SIG-M5 treated with dmso at 0.1 percent for 504 hours (cell line): ENCODE measurements at regions not wholly inside any gene's neighbourhood (a gene's known extent, or its start where the extent isn't known, plus 50 kb on each side); places are given as distances from the start of the nearest gene placed in this dataset.

ENCODE experiments used
- DNase-seq: peaks from one replicate; lab custom pipeline; 2025; ENCODE audit not compliant: unreplicated experiment; lab: John Stamatoyannopoulos, UW

- DNase-seq = no peak
Measured at GRCh38 chr10:112006407-112006806, 177.2 kb downstream of the GPAM start.

GRCh38 chr10:112006831-112007230 is 176.7 kb downstream of the GPAM start:
- DNase-seq = no peak

DNA sequence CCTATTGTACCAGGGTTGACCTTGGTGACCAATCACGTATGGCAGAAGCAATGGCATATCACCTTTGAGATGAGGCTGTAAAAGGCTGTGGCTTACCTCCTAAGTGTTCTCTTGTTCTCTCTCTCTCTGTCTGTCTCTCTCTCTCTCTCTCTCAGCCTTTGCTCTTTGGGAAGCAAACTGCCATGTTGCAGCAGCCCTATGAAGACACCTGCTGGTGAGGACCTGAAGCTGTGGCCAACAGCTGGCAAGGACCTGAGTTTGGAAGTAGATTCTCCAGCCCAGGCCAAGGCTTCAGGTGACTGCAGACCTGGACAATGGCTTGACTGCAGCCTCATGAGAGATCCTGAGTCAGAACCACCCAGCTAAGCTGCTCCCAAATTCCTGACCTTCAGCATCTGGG is 161.4 kb downstream of the GPAM start:
- no peak for DNase-seq

DNA sequence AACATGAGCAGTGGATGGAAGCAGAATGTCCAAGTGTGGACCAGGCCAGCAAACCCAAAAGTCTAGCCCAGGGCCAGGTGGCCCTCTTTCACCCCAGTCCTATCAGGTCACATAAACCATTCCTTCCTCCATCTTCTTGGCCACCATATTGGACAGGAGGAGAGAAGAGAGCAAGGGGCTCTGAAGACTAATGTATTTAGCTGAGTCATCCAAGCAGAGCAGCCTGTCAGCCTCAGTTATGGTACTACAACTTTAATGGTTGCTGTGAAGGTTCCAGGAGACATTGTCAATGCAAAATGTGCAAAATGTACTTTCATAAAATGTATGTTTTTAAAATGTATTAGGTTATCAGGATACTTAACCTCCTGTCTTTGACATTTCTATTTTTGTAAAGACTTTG is 159.5 kb downstream of the GPAM start:
- no peak for DNase-seq

DNA sequence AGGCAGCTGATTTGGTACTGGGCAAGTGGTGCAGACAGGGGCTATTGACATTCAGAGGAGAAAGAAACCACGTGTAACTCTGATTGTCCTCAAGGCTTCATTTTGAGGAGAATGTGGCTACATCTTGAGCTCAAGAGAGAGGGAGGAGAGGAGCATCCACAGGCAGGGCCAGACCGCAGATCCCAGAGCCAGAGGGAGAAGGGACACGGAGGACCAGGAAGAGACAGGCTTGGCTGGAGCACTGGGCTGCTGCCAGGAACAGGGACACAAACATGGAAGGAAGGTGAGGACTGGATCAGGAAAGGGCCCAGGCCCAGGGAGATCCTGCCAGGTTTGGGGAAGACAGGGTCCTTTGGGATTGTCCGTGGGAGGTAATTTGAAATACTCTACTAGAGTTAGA is 158.3 kb downstream of the GPAM start:
- DNase-seq = no peak

DNA sequence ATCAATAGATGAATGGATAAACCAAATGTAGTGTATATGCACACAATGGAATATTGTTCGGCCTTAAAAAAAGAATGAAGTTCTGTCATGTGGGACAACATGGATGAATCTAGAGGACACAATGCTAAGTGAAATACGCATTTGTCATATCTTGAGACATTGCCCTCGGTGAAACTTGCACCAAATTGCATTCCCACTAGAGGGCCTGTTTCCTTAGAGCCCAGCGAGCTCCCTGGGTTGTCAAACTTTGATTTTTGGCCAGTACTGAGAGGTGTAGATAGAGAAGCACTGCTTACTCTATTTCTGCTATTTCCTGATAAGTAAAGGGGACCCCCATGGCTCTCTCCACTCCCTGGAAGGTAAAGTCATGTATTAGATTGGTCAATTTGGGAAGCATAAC is 157.1 kb downstream of the GPAM start:
- DNase-seq = no peak

- DNase-seq = no peak
Measured at GRCh38 chr10:112027731-112028280, 155.8 kb downstream of the GPAM start.

GRCh38 chr10:112030431-112030830 is 153.1 kb downstream of the GPAM start:
- no peak for DNase-seq

DNA sequence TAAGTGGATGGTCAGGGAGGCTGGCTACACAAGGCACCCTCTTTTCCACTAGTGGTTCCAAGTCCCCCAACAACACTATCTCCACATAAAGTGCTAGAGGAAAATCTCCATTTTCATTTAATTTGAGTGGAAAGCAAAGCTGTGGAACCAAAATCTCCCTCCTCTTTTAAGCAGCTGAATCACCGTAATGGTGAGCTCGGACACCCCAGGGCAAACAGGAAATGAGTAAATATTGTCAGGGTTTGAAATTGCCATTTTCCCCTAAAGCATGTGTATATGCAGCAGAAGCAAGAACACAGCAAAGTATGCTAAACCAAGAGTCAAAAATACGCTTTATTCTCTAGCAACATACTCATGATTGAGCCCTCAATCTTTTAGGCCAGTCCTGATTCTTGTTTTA is 143.7 kb downstream of the GPAM start:
- no peak for DNase-seq

DNA sequence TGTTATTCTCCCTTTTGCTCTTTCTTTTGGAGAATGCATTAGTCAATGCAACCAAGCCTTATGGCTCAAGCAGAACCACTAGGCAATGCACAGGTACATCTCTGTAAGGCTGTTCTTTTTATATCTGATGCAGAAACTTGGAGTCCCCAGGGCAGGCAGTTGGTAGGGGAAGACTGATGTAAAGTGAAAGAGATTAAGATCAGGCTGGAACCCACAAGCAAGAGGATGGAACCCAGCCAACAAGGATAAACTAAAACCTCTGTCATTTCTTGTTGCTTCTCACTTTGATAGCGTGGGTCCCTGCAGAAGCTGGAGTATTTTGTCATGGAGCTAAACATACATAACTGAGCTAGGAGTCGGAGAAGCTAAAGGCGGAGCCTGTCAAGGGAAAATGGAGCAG is 142.9 kb downstream of the GPAM start:
- no peak for DNase-seq

DNA sequence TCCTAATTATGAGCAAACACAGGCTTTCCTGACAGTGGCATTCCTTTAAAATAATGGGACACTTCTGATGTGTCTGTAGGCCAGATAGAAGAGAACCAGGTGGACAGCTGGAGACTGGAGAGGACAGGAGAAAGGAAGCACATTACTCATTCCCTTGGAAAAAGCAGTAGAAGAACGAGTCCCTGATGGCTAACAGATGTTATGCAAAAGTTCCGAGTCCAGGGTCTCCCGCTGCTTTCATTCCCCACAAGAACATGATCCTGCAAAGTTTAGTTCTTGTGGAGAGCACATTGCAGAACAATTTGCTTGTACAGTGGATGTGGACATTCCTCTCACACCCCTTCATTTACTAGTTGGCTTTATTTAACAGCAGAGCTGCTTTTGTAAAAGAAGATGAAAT is 137.6 kb downstream of the GPAM start:
- DNase-seq = no peak

- DNase-seq = no peak
Measured at GRCh38 chr10:112047674-112048073, 135.9 kb downstream of the GPAM start.

DNA sequence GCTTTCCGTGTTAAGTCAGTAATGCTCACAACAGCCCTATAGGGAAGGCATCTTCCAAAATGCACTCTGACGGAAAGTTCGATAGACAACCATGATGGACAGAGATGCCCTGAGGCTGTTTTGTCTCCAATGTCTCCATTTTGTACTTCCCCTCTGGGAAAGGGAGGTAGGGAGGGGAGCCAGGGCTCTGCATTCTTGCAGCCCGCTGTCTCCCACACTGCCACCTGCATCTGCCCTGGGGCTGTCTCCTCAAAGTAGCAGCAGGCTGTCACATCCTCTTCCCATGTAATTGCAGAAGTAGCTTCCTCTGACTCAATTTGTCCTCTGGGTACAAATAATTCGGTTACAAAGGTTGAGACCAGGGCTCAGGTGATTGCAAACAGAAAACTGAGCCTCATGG is 131.4 kb downstream of the GPAM start:
- DNase-seq = no peak

DNA sequence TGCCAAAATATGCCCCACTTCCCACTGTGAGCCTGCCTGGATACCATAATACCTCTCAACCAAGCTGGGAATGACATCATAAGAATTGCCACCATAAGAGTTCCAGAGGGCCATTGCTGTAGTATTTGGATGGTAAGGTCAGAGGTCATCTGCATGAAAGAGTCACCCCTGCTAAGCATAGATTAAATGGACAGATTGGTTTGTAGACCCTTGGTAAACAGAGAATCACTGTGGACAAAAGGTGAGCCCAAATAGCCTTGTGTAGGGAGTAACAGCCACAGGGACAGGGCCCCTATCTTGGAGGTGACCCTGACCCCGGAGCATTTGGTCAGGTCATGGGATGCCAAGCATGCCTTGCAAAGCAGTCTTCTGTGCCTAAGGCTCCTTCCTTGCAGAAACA is 129.7 kb downstream of the GPAM start:
- no peak for DNase-seq

DNA sequence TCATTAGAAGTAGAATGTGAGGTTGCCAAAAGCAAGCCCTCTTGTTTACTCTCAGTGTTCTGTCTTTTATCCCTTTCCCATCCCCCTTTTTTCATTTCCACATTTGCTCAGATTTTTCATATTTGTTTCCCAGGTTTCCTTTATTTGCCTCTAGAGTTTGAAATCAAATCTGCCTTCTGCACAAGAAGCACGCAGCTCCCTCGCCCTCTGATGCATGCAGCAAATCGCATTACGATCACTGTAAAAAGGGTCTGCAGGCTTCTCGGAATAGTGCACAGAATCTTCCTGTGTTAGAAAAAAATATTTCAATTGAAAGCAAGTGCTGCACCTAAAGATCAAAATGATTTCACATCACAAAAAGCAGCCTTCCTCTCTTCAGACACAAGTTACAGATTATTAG is 129.0 kb downstream of the GPAM start:
- DNase-seq = no peak

- no peak for DNase-seq
Measured at GRCh38 chr10:112057072-112057471, 126.5 kb downstream of the GPAM start.

DNA sequence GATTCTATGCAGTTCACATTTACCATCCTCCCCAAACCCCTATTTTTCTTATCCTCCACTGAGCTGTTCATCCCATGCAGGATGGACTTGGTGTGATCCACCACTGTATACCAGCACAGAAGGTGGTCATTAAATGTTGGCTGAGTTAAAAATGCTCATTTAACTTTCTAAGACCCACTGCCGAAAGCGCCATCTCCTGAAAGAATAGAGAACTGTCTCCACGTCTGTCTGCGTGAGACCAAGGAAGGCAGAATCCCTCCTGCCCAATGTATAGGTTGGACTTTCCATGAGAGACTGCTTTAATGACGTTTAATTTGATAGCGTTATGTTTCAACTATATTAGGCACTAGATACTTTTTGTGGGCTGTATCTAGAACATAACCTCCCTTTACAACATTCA is 124.3 kb downstream of the GPAM start:
- no peak for DNase-seq

DNA sequence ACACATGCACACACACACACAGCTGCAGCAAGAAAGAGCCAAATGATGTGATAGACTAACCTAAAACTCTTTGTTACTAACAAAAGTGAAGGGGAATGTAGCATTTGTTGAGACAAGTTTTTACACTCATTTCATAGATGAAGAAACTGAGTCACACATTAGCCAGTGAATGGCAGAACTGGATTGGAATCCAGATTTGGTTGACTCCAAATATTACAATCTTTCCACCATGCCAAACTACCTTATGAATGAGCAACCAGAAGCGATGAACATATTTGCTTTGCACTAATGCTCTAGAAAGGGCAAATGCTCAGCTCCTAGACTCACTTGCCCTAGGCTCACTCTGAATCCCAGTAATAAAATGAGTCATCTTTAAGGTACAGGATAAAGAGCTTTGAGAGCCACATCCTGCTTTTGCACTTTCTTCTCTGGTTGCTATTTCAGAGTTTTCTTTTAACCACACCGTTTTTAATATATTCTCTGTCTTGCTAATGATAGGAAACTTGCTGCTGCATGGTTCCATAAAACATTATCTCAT is 111.9 kb downstream of the GPAM start:
- DNase-seq = no peak

DNA sequence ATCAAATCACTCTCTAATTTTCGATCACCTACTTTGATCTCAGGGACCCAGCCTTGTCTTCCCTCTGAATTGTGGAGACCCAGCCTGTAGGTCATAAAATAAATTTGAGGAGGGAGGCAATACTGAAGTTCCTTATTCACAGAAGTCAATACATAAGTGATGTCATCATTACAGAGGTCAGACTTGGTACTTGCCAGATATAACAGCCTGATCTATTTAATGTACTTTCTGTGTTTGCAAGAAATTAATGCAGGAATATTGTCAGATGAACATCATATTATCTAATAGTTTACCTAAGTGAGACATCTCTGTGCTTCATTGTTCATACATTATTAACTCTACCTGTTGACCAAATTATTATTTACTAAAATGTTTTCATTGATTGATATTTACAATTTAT is 105.6 kb downstream of the GPAM start:
- DNase-seq = no peak

DNA sequence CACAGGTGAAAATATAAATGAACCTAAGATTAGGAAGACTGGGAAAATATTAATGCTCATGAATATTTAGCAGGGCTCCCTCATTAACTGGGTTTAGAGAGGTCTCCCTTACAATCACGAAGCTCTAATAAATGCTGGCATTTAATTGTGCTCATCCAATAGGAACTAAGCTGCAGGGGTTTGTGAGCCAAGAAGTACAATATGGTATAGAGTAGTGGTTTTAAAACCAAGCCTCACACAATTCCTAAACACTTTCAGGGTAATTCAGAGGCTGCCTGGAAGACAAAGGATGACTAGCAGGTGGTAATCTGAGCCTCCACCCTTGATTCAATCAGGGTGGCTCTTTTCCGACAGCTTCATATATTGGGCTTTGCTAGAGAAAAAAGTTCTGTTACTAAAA is 103.3 kb downstream of the GPAM start:
- DNase-seq = no peak

- DNase-seq = no peak
Measured at GRCh38 chr10:112082120-112082519, 101.4 kb downstream of the GPAM start.

GRCh38 chr10:112083472-112083871 is 100.1 kb downstream of the GPAM start:
- DNase-seq = no peak

DNA sequence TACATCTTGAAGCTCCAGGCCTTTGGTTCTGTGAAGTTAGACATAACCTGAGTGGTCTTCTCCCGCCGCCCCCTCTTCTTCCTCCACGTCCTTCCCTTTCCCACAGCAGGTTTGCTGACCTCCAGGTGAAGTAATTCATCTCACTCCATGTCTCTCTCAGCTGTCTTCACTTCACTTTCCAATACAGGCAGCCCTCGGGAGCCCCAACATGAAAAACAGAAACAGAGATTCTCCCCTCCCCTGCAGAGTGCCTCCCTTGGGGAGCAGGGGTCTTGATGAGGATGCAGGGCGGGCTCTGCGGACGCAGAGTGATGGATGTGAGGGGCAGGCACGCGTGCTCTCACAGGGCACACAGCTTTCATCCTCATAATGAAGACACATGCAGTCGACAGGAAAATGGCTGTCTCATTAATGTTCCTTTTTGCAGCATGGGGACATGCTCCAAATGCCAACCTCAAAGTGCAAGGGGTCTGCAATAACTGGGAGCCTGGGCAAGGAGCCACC is 95.6 kb downstream of the GPAM start:
- DNase-seq = no peak
